SH-SY5Y (cell line): ENCODE measurements at regions not wholly inside any gene's neighbourhood (a gene's known extent, or its start where the extent isn't known, plus 50 kb on each side); places are given as distances from the start of the nearest gene placed in this dataset.
A peak's percentile ranks its signal among the peaks of the same experiment; 100 is the strongest.

Experiments used
- GATA2 ChIP-seq: IDR thresholded peaks from 2 replicates; pipeline ENCODE4 v1.6.1; 2011; ENCODE audit warnings: mild to moderate bottlenecking, low read depth, low read length
- GATA3 ChIP-seq: IDR thresholded peaks from 2 replicates; pipeline ENCODE4 v1.6.1; 2011; ENCODE audit warnings: low read depth, mild to moderate bottlenecking, low read length, moderate library complexity

DNA sequence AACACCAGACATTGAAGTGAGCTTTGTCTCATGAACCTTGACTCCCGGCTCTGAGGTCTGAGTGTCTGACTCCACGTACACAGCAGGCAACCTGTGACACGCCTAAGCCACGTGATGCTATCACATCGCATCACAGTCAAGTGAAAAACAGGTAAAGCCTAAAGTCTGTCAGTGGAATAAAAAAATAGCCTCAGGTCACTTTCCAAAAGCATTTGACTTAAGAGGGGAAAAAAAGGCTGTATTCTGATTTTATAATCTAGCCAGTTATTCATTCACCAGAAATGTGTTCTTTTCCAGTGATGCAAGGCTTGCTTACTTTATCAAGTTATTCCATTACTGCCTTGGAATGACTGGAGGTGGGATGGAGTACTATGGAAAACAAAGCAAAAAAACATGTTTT lies 163.2 kb upstream of the HMCN1 start:
- no peak for TF ChIP-seq GATA3
- no peak for TF ChIP-seq GATA2

- TF ChIP-seq GATA3 (no peak), GATA2 (no peak)
Measured at GRCh38 chr1:185568155-185569123, 165.8 kb upstream of the HMCN1 start.

DNA sequence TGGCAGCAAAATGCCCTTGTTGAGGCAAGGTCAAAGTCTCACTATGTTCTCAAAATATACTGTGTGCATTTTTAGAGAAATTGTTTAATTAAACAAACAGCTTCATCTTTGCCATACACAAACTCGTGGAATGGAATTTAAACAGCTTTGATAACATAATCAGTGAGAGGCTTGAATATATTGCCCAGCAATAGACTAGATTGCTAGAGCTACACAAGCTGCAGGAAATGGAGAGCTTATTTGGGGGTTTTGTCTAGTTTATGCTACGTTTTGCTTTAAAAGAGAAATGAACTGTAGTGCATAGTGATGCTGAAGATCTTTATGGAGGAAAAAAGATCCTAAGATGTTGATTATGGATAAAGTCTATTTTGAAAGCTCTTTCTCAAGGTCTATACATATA lies 166.8 kb upstream of the HMCN1 start:
- TF ChIP-seq GATA3 (no peak), GATA2 (no peak)

DNA sequence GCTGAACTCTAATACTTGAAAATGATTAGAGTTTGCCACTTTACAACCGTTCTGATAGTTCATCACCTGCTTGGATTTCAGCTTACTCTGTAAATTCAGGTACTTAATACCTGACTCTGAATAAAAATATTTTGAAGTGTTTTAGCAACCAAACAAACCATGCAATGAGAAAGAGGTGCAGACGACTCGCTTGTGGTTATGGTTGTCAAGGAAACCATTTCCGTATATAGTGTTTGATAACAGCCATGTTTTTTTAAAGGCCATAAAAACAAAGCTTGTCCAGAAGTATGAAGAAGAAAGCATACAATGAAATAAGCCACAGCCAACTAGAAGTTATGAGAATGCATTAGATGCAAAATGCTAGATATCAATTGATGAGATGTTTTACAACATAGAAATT lies 167.2 kb upstream of the HMCN1 start:
- TF ChIP-seq GATA3, result no peak
- TF ChIP-seq GATA2, result no peak

DNA sequence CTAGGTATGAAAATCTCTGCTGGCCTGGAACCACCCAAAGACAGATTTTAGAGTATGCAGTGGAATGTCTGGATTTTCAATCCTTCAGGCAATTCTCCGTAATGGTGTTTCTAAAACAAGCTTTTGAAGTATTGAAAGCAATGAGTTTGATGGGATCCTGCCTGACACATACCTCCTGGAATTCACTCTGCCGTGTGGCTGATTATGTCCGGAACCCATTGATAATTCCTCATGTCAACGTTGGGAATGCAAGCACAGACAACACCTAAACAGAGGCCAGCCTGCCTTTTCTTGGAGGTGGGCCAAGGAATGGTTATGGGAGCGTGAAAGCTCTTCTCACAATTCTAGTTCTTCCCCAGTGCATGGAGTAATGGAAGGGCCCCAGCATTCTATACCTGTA lies 168.9 kb upstream of the HMCN1 start:
- TF ChIP-seq GATA2 (no peak), GATA3 (no peak)

DNA sequence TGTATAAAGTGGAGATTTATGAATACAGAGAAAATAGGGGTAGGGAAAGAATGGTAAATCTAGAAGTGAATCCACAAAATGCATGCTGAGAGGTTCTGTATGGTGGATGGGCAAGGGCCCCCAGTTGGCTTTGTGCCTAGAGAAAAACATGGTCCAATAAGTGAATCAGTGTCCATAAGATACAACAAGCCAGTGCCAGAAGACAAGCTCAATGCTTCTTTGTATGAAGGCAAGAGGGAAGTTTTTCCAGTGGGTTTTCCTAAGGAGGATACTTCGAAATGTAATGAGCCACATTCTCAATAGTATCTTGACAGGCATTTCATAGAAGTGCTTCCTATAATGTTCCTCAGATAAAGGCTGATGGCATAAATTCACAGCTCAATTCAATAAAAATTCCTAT lies 169.4 kb upstream of the HMCN1 start:
- TF ChIP-seq GATA3, result no peak
- TF ChIP-seq GATA2, result no peak

DNA sequence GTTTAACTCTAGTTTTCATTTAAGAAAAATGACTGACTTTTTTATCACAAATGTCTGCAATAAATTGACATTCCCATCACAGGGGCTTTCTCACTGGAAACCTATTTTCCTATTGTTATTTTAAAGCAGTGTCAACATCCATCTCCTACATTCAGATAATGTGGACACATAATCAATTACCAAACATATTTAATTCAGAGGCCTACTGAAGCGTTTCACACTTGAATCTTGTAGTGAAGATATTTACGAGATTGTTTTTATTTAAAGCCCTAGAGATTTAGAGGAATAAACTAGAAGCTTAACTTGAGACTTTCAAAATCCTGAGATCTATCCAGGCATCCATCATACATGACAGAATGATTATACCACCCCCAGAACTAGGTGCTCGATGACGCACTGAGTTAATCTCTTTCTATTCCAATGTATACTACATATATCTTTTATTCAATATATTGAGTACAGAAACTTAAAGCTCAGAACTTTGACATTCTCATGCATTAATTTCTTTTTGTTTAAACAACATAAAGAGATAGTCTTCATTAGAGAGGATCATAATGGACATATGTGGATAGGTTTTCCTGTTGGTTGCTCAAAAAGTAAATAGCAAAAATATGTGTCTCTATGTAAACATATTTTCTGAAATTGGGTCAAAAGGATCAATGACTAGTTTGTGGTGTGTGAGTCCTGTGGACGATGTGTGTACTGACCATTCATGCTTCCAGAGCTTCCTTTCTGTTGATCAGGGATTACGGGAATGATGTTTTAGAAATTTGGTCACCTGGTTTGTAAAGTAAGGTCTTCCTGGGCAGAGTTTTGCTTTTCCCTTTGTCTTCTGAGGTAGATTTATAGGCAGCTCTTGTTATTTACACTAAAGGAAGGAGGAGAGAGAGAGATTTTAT lies 171.5 kb upstream of the HMCN1 start:
- TF ChIP-seq GATA3, result no peak
- no peak for TF ChIP-seq GATA2

DNA sequence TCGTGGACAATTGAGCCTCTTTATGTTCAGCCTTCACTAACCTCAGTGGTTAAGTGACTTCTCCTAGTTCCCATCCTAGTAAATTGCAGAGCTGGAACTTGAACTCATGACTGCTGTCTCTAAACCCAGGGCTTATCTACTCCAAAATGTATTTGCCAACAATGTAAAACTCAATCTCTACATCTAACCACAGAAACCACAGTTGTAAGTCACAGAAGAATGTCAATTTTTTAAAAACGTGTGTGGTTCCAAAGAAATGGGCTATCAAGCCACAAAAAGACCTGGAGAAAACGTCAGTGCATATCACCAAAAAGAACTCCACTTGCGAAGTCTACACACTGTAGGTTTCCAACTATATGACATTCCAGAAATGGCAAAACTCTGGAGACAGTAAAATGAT lies 172.6 kb upstream of the HMCN1 start:
- no peak for TF ChIP-seq GATA2
- no peak for TF ChIP-seq GATA3

GRCh38 chr1:185560760-185561159 lies 173.4 kb upstream of the HMCN1 start:
- no peak for TF ChIP-seq GATA2

DNA sequence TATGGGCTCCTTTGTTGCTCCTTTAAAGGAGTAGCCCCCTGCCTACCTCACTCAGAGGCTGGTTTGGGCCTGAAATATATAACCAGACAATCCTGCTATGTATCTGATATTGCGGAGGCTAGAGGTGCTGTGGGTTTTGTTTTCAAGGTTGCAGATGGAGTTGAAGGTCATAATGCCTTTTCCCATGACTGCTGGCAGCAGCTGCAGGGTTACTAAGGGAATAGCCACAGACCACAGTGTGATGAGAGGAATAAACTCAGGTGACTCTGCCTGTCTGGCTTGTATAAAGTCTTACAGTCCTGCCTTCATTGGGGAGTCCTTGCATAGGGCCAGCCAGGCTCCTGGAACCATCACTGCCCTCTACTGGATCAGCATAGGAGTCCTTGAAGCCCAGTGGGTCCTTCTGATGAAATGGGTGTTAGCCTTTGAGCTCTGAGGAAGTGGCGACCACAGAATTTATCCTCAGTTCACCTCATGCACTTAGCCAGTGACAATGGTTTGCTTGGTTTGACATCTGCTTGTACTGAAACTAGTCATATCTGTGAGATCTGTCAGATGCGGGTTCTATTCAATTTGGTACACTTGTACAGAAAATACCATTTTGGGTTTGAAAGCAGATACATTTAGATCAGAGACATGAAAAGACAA lies 174.4 kb upstream of the HMCN1 start:
- TF ChIP-seq GATA3, result peak; percentile 72
- TF ChIP-seq GATA2, result peak; percentile 69

- TF ChIP-seq GATA2, result no peak
- no peak for TF ChIP-seq GATA3
Measured at GRCh38 chr1:185559151-185559550, 175.0 kb upstream of the HMCN1 start.

DNA sequence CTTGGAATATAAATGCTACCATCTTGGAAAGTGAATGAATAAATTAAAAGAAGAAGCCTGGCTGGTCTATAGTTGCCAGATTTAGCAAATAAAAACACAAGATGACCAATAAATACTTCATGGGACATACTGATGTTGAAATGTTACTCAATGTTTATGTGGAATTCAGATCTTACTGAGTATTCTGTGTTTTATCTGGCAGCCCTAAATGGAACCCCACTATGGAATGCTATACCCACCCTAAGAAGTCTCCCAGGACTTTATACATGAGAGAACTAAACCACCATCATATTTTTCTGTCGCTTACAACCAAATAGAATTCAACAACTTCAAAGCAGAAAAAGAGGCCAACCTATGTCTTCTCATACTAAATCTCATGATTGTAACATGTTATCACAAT lies 177.6 kb upstream of the HMCN1 start:
- TF ChIP-seq GATA3 (no peak), GATA2 (no peak)

DNA sequence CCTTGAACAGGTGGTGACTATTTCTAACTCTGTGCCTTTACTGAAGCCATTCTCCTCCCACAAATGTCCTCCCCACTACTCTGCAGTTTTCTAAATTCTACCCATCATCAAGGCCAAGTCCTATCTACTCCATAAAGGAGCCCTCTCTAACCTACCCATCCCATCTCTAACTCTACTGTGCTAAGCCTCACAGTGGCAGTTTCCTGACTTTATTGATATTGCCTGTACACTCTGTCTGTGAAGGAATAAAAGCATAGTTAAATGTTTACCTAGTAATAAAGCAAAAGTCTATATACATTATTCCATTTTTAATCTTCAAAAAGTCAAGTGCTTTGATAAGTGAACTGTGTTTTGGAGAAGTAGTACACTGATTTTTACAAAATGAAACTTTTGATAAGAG lies 178.4 kb upstream of the HMCN1 start:
- TF ChIP-seq GATA2, result no peak
- no peak for TF ChIP-seq GATA3

- TF ChIP-seq GATA3, result no peak
- no peak for TF ChIP-seq GATA2
Measured at GRCh38 chr1:185551008-185551407, 183.2 kb upstream of the HMCN1 start.
